SK-MEL-5 (cell line): ENCODE measurements at regions not wholly inside any gene's neighbourhood (a gene's known extent, or its start where the extent isn't known, plus 50 kb on each side); places are given as distances from the start of the nearest gene placed in this dataset.

Experiments used
- DNase-seq: peaks from one replicate; pipeline ENCODE4 v3.0.0-alpha.2; 2016; ENCODE audit warnings: low read depth, low spot score
- in situ Hi-C: cut with HindIII; loops from 2 replicates; pipeline ENCODE4 v1.10.0; 2016; ENCODE audit warnings: low sequenced_read_pairs, high pct_unique_total_duplicates, low pct_unique_long_range_greater_than_20kb

GRCh38 chr5:174420651-174421407, 303.6 kb upstream of the MSX2 start:
- no peak for DNase-seq
- in situ Hi-C loops: no loop called here

GRCh38 chr5:174421408-174421805, 303.0 kb upstream of the MSX2 start:
- no peak for DNase-seq
- in situ Hi-C loops: no loop called here

- in situ Hi-C loops: no loop called here
- DNase-seq: no peak
Observed at GRCh38 chr5:174423558-174423957, 300.8 kb upstream of the MSX2 start.

GRCh38 chr5:174424219-174425053, 299.9 kb upstream of the MSX2 start:
- in situ Hi-C loops: no loop called here
- DNase-seq: no peak

- DNase-seq: no peak
- in situ Hi-C loops: no loop called here
Observed at GRCh38 chr5:174425271-174425963, 299.0 kb upstream of the MSX2 start.

GRCh38 chr5:174425964-174426290, 298.5 kb upstream of the MSX2 start:
- DNase-seq: no peak
- in situ Hi-C loops: no loop called here

- in situ Hi-C loops: no loop called here
- no peak for DNase-seq
Observed at GRCh38 chr5:174426388-174426787, 298.0 kb upstream of the MSX2 start.

- DNase-seq: no peak
- in situ Hi-C loops: no loop called here
Observed at GRCh38 chr5:174426851-174427250, 297.5 kb upstream of the MSX2 start.

- no peak for DNase-seq
Observed at GRCh38 chr5:174427304-174427703, 297.1 kb upstream of the MSX2 start.

GRCh38 chr5:174428895-174429294, 295.5 kb upstream of the MSX2 start:
- in situ Hi-C loops: no loop called here
- DNase-seq: no peak

More at GRCh38 chr5:174427304-174427703, 297.1 kb upstream of the MSX2 start:
- in situ Hi-C loops: no loop called here

- in situ Hi-C loops: no loop called here
- DNase-seq: no peak
Observed at GRCh38 chr5:174430940-174431339, 293.4 kb upstream of the MSX2 start.

- no peak for DNase-seq
- in situ Hi-C loops: no loop called here
Observed at GRCh38 chr5:174431504-174431903, 292.9 kb upstream of the MSX2 start.

GRCh38 chr5:174433098-174433497, 291.3 kb upstream of the MSX2 start:
- in situ Hi-C loops: no loop called here
- DNase-seq: no peak

- no peak for DNase-seq
- in situ Hi-C loops: no loop called here
Observed at GRCh38 chr5:174436750-174437149, 287.6 kb upstream of the MSX2 start.

GRCh38 chr5:174444479-174445188, 279.7 kb upstream of the MSX2 start:
- in situ Hi-C loops: no loop called here
- no peak for DNase-seq

- no peak for DNase-seq
Observed at GRCh38 chr5:174446446-174446845, 277.9 kb upstream of the MSX2 start.

GRCh38 chr5:174446988-174447387, 277.4 kb upstream of the MSX2 start:
- in situ Hi-C loops: no loop called here
- DNase-seq: no peak

More at GRCh38 chr5:174446446-174446845, 277.9 kb upstream of the MSX2 start:
- in situ Hi-C loops: no loop called here

- no peak for DNase-seq
- in situ Hi-C loops: no loop called here
Observed at GRCh38 chr5:174448041-174448440, 276.3 kb upstream of the MSX2 start.
